Chondrocyte (in vitro differentiated cells): ENCODE measurements at regions not wholly inside any gene's neighbourhood (a gene's known extent, or its start where the extent isn't known, plus 50 kb on each side); places are given as distances from the start of the nearest gene placed in this dataset.
"Not testable (repeated sequence)": the region's sequence is repeated elsewhere in the genome, so short reads cannot be mapped to it uniquely, and the experiment has no call there.

Experiments
- DNase-seq: peaks from one replicate; pipeline ENCODE4 v3.0.0; 2021; ENCODE audit warnings: mixed read lengths, low spot score
- H3K27ac Mint-ChIP-seq: one replicate; pipeline ENCODE4 v1.8.0; 2021; ENCODE audit warnings: mild to moderate bottlenecking, moderate library complexity, mixed read lengths; ENCODE audit not compliant: unreplicated experiment
- H3K27me3 Mint-ChIP-seq: 2 replicates; pipeline ENCODE4 v1.8.0; 2021; ENCODE audit warnings: low read depth, mixed read lengths
- H3K36me3 Mint-ChIP-seq: 2 replicates; pipeline ENCODE4 v1.8.0; 2021; ENCODE audit warnings: low read depth, mixed read lengths
- H3K4me1 Mint-ChIP-seq: 2 replicates; pipeline ENCODE4 v1.8.0; 2021; ENCODE audit warnings: low read depth, mild to moderate bottlenecking, mixed read lengths
- H3K4me3 Mint-ChIP-seq: one replicate; pipeline ENCODE4 v1.8.0; 2021; ENCODE audit warnings: mild to moderate bottlenecking, moderate library complexity, mixed read lengths; ENCODE audit not compliant: unreplicated experiment
- H3K9me3 Mint-ChIP-seq: 2 replicates; pipeline ENCODE4 v1.8.0; 2021; ENCODE audit warnings: low read depth, mixed read lengths
- TF ChIP-seq, protein P1 (sequence below): fragments of 200-600 bp; sonication (generic); IDR thresholded peaks from 2 replicates; pipeline ENCODE4 v1.5.0; 2021; ENCODE audit warnings: antibody characterized with exemption, mild to moderate bottlenecking, moderate library complexity

DNA sequence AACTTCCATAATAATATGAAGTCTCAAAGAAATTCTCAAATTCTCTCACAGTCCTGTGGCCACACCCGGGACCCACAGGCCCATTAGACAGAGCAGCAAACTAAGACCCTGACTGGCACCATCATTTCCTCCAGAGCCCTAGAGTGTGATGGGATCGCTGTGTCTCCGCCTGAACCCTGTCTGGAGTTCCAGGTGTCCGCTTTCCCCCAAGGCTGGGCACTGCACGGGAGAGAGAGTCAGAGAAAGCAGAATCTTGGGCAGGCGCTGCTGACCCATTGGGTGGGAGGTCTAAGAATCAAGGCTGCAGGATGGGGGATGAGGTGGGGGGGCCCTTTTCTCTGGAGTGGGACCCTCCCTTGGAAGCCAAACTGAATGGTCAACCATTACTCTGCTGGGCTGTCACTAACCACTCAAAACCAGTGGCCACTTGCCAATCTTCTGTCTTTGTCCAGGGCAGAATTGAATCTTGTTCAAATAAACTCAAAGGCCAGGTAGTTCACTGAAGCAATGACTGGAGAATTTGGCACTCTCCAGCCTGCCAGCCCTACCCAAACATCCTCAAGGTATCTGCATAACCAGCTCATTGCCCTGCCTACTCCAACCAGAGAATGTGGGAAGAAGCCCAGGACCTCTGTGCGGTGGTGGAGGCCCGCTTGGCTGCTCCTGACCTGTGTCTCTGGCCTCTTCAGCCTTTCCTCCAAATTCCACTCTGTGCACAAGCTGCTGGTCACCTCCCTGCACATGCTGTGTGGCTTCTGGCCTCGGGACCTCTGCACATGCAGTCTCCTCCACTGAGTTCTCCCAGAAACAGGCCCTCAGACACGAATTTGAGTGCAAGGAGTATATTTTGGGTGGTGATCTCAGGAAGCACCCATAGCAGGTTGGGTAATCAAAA is 141.1 kb downstream of the CEBPB start:
- Mint-ChIP-seq H3K4me3 (no peak overlapping the region), H3K9me3 (no peaks in the 10 kb centered on the region), H3K36me3 (no peaks in the 10 kb centered on the region), H3K4me1 (peaks cover 15% of the 10 kb centered on the region), H3K27me3 (no peaks in the 10 kb centered on the region), H3K27ac (no peak overlapping the region)
- TF ChIP-seq, protein P1, sequence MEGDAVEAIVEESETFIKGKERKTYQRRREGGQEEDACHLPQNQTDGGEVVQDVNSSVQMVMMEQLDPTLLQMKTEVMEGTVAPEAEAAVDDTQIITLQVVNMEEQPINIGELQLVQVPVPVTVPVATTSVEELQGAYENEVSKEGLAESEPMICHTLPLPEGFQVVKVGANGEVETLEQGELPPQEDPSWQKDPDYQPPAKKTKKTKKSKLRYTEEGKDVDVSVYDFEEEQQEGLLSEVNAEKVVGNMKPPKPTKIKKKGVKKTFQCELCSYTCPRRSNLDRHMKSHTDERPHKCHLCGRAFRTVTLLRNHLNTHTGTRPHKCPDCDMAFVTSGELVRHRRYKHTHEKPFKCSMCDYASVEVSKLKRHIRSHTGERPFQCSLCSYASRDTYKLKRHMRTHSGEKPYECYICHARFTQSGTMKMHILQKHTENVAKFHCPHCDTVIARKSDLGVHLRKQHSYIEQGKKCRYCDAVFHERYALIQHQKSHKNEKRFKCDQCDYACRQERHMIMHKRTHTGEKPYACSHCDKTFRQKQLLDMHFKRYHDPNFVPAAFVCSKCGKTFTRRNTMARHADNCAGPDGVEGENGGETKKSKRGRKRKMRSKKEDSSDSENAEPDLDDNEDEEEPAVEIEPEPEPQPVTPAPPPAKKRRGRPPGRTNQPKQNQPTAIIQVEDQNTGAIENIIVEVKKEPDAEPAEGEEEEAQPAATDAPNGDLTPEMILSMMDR, result no peak
- peak; percentile 37 for DNase-seq

DNA sequence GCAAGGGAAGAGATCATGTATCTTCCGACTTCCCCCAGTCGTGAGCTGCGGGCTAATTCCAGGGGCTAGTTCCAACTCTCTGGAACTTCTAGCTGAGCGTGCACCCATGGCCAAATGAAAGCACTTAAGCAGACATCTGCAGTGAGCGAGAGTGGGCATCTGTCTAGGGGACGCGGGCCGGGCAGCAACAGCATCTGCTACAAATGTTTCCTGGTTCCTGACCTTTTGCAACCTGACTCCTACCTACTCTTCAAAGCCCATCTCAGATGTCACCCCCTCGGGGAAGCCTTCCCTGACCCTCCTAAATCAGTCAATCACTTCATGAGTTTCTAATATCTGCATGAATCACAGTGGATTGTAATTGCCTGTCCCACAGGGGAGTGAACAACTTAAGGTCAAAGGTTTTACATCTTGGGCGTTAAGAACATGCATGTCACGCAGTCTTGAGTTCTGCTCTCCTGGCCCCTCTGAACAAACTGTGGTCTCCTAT is 141.9 kb downstream of the CEBPB start:
- Mint-ChIP-seq H3K4me3 (no peak overlapping the region), H3K9me3 (no peaks in the 10 kb centered on the region), H3K27me3 (no peaks in the 10 kb centered on the region), H3K36me3 (no peaks in the 10 kb centered on the region), H3K4me1 (peaks cover 15% of the 10 kb centered on the region), H3K27ac (no peak overlapping the region)
- DNase-seq, result peak; percentile 60
- TF ChIP-seq, protein P1, result no peak

- H3K27ac Mint-ChIP-seq, result no peak overlapping the region
- H3K9me3 Mint-ChIP-seq, result no peaks in the 10 kb centered on the region
- DNase-seq, result peak; percentile 5
- H3K4me3 Mint-ChIP-seq, result no peak overlapping the region
- no peaks in the 10 kb centered on the region for H3K36me3 Mint-ChIP-seq
- TF ChIP-seq, protein P1, result no peak
- no peaks in the 10 kb centered on the region for H3K27me3 Mint-ChIP-seq
- peaks cover 15% of the 10 kb centered on the region for H3K4me1 Mint-ChIP-seq
These were observed 142.6 kb downstream of the CEBPB start for GRCh38 chr20:50333131-50333670.

DNA sequence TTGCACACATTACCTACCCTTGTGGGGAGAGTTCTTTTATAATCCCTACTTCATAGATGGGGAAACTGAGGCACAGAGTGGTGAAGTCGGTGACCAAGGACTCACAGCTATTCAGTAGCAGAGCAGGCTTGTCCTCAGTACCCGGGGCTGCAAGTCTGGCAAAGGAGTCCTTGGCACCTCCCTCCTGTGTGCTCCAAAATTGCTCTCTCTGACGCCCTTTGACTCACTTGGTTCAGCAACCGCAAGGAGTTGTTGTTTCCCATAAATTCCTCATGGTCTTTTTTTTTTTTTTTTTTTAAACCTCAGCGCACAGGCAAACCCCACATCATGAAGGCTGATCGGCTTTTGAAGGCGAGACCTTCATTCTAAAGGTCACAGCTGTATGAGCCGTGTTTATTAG is 143.2 kb downstream of the CEBPB start:
- Mint-ChIP-seq H3K36me3 (no peaks in the 10 kb centered on the region), H3K9me3 (no peaks in the 10 kb centered on the region), H3K4me3 (no peak overlapping the region), H3K27ac (no peak overlapping the region), H3K27me3 (no peaks in the 10 kb centered on the region), H3K4me1 (peaks cover 18% of the 10 kb centered on the region)
- TF ChIP-seq, protein P1, result no peak
- peak; percentile 12 for DNase-seq

DNA sequence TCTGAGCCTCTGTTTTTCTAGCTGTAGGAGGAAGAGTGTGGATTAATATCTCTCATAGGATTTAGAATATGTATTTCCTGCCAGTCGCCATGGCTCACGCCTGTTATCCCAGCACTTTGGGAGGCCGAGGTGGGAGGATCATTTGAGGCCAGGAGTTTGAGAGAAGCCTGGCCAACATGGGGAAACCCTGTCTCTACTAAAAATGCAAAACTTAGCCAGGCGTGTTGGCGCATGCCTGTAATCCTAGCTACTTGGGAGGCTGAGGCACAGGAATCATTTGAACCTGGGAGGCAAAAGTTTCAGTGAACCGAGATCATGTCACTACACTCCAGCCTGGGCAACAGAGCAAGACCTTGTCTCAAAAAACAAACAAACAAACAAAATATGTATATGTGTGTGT is 143.9 kb downstream of the CEBPB start:
- peaks cover 24% of the 10 kb centered on the region for H3K4me1 Mint-ChIP-seq
- not testable (repeated sequence) for H3K27ac Mint-ChIP-seq, H3K27me3 Mint-ChIP-seq, H3K4me3 Mint-ChIP-seq, H3K36me3 Mint-ChIP-seq, H3K9me3 Mint-ChIP-seq
- peak; percentile 15 for DNase-seq
